ENCODE measurements at regions not wholly inside any gene's neighbourhood (a gene's known extent, or its start where the extent isn't known, plus 50 kb on each side); places are given as distances from the start of the nearest gene placed in this dataset.
A peak's percentile ranks its signal among the peaks of the same experiment; 100 is the strongest.

DNA sequence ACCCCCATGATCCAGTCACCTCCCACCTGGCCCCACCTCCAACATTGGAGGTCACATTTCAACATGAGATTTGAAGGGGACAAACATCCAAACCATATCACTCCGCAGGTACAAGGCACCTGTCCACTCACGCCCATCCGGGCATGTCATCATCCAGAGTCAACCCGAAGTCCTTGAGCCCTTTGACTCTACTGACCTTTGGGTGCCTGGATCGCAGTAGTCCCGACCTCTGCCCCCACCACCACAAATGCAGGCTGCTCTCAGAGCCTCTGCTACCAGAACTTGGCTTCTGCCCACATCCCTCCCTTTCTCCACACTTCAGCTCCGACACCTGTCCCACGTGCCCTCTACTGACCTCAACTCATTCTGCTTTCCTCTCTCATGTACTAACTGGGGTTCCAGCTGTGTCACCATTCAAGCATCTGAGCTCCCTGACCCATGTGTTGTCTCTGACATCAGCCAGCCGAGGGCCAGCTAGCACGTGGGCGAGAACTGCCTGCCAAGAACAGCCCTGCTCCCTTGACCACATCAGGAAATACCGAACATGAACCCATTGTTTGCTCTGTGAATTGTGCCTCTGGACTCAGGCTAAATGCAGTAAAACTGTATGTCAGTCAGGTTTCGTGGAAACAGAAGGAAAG lies 498.3 kb upstream of the SULF2 start (continued):
- TF ChIP-seq, protein P1, sequence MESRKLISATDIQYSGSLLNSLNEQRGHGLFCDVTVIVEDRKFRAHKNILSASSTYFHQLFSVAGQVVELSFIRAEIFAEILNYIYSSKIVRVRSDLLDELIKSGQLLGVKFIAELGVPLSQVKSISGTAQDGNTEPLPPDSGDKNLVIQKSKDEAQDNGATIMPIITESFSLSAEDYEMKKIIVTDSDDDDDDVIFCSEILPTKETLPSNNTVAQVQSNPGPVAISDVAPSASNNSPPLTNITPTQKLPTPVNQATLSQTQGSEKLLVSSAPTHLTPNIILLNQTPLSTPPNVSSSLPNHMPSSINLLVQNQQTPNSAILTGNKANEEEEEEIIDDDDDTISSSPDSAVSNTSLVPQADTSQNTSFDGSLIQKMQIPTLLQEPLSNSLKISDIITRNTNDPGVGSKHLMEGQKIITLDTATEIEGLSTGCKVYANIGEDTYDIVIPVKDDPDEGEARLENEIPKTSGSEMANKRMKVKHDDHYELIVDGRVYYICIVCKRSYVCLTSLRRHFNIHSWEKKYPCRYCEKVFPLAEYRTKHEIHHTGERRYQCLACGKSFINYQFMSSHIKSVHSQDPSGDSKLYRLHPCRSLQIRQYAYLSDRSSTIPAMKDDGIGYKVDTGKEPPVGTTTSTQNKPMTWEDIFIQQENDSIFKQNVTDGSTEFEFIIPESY (CRISPR knock-in tag; IDR thresholded peaks at IDR 0.05): no peak
- TF ChIP-seq, protein P2, sequence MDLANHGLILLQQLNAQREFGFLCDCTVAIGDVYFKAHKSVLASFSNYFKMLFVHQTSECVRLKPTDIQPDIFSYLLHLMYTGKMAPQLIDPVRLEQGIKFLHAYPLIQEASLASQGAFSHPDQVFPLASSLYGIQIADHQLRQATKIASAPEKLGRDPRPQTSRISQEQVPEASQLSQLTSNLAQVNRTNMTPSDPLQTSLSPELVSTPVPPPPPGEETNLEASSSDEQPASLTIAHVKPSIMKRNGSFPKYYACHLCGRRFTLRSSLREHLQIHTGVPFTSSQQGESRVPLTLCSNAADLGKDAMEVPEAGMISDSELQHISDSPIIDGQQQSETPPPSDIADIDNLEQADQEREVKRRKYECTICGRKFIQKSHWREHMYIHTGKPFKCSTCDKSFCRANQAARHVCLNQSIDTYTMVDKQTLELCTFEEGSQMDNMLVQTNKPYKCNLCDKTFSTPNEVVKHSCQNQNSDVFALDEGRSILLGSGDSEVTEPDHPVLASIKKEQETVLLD (CRISPR knock-in tag; IDR thresholded peaks at IDR 0.05; ENCODE audit: low read depth): peak; percentile 69; the same call in 1 of the 2 replicates
- TF ChIP-seq ZNF652 (CRISPR knock-in tag; IDR thresholded peaks at IDR 0.05; ENCODE audit: borderline replicate concordance, low read depth) (no peak), ATF7-NPFF (CRISPR knock-in tag; IDR thresholded peaks at IDR 0.05; ENCODE audit: low read depth) (no peak), EED (CRISPR knock-in tag; IDR thresholded peaks at IDR 0.05) (no peak), ZNF292 (CRISPR knock-in tag; IDR thresholded peaks at IDR 0.05; ENCODE audit: borderline replicate concordance, low read depth) (no peak), FOSL1 (CRISPR knock-in tag; IDR thresholded peaks at IDR 0.05; ENCODE audit: borderline replicate concordance) (no peak), MAFK (conservative IDR thresholded peaks at IDR 0.05 in 1 of 2, IDR thresholded peaks at IDR 0.05 in 1 of 2; ENCODE audit: low read length in 2 of 2) (0 out of 4 replicates have a peak, but pooled peaks of 1 of the 2 experiments have one; percentile 24), KLF12 (CRISPR knock-in tag; IDR thresholded peaks at IDR 0.05; ENCODE audit: borderline replicate concordance) (no peak), AHR (CRISPR knock-in tag; IDR thresholded peaks at IDR 0.05) (no peak), ZFP37 (CRISPR knock-in tag; IDR thresholded peaks at IDR 0.05; ENCODE audit: borderline replicate concordance) (peak; percentile 88; the same call in 1 of the 2 replicates), SP5 (CRISPR knock-in tag; IDR thresholded peaks at IDR 0.05; ENCODE audit: borderline replicate concordance, low read depth) (no peak)
- TF ChIP-seq, protein P3, sequence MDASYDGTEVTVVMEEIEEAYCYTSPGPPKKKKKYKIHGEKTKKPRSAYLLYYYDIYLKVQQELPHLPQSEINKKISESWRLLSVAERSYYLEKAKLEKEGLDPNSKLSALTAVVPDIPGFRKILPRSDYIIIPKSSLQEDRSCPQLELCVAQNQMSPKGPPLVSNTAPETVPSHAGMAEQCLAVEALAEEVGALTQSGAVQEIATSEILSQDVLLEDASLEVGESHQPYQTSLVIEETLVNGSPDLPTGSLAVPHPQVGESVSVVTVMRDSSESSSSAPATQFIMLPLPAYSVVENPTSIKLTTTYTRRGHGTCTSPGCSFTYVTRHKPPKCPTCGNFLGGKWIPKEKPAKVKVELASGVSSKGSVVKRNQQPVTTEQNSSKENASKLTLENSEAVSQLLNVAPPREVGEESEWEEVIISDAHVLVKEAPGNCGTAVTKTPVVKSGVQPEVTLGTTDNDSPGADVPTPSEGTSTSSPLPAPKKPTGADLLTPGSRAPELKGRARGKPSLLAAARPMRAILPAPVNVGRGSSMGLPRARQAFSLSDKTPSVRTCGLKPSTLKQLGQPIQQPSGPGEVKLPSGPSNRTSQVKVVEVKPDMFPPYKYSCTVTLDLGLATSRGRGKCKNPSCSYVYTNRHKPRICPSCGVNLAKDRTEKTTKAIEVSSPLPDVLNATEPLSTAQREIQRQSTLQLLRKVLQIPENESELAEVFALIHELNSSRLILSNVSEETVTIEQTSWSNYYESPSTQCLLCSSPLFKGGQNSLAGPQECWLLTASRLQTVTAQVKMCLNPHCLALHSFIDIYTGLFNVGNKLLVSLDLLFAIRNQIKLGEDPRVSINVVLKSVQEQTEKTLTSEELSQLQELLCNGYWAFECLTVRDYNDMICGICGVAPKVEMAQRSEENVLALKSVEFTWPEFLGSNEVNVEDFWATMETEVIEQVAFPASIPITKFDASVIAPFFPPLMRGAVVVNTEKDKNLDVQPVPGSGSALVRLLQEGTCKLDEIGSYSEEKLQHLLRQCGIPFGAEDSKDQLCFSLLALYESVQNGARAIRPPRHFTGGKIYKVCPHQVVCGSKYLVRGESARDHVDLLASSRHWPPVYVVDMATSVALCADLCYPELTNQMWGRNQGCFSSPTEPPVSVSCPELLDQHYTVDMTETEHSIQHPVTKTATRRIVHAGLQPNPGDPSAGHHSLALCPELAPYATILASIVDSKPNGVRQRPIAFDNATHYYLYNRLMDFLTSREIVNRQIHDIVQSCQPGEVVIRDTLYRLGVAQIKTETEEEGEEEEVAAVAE (CRISPR knock-in tag; IDR thresholded peaks at IDR 0.05; ENCODE audit: borderline replicate concordance): no peak
- TF ChIP-seq, protein P4, sequence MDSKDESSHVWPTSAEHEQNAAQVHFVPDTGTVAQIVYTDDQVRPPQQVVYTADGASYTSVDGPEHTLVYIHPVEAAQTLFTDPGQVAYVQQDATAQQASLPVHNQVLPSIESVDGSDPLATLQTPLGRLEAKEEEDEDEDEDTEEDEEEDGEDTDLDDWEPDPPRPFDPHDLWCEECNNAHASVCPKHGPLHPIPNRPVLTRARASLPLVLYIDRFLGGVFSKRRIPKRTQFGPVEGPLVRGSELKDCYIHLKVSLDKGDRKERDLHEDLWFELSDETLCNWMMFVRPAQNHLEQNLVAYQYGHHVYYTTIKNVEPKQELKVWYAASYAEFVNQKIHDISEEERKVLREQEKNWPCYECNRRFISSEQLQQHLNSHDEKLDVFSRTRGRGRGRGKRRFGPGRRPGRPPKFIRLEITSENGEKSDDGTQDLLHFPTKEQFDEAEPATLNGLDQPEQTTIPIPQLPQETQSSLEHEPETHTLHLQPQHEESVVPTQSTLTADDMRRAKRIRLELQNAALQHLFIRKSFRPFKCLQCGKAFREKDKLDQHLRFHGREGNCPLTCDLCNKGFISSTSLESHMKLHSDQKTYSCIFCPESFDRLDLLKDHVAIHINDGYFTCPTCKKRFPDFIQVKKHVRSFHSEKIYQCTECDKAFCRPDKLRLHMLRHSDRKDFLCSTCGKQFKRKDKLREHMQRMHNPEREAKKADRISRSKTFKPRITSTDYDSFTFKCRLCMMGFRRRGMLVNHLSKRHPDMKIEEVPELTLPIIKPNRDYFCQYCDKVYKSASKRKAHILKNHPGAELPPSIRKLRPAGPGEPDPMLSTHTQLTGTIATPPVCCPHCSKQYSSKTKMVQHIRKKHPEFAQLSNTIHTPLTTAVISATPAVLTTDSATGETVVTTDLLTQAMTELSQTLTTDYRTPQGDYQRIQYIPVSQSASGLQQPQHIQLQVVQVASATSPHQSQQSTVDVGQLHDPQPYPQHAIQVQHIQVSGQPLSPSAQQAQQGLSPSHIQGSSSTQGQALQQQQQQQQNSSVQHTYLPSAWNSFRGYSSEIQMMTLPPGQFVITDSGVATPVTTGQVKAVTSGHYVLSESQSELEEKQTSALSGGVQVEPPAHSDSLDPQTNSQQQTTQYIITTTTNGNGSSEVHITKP (CRISPR knock-in tag; IDR thresholded peaks at IDR 0.05; ENCODE audit: low read depth): peak; percentile 81
- TF ChIP-seq, protein P5, sequence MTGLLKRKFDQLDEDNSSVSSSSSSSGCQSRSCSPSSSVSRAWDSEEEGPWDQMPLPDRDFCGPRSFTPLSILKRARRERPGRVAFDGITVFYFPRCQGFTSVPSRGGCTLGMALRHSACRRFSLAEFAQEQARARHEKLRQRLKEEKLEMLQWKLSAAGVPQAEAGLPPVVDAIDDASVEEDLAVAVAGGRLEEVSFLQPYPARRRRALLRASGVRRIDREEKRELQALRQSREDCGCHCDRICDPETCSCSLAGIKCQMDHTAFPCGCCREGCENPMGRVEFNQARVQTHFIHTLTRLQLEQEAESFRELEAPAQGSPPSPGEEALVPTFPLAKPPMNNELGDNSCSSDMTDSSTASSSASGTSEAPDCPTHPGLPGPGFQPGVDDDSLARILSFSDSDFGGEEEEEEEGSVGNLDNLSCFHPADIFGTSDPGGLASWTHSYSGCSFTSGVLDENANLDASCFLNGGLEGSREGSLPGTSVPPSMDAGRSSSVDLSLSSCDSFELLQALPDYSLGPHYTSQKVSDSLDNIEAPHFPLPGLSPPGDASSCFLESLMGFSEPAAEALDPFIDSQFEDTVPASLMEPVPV (CRISPR knock-in tag; IDR thresholded peaks at IDR 0.05): no peak
